ENCODE measurements at regions not wholly inside any gene's neighbourhood (a gene's known extent, or its start where the extent isn't known, plus 50 kb on each side); places are given as distances from the start of the nearest gene placed in this dataset.

DNA sequence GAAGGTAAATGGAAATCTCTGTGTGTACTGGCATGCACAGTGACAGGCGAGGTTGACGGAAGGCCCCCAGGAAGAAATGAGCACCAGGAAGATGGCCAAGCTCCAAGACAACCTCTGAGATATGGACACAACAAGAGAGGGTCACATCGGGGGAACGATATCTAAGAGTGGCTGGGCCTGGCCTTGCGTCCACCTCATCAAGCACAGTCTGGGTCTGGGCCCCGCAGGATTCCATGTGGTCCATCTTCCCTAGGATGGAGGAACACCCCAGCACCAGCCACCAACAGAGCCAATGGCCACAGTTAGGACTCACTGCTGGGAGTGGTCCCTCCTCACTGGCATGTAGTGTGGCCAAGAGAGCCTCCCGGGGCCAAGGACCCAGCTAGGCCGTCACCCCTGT lies 272.6 kb upstream of the AGTR2 start:
- Mint-ChIP-seq H3K27me3 (no peaks in the 10 kb centered on the region), H3K27ac (no peak overlapping the region), H3K36me3 (ENCODE audit: insufficient read depth) (peaks cover 24% of the 10 kb centered on the region), H3K4me1 (ENCODE audit: low read depth) (peaks cover 1% of the 10 kb centered on the region), H3K9me3 (ENCODE audit: low read depth) (peaks cover 13% of the 10 kb centered on the region), H3K4me3 (ENCODE audit: low read depth) (no peak overlapping the region)
- TF ChIP-seq, protein P1, sequence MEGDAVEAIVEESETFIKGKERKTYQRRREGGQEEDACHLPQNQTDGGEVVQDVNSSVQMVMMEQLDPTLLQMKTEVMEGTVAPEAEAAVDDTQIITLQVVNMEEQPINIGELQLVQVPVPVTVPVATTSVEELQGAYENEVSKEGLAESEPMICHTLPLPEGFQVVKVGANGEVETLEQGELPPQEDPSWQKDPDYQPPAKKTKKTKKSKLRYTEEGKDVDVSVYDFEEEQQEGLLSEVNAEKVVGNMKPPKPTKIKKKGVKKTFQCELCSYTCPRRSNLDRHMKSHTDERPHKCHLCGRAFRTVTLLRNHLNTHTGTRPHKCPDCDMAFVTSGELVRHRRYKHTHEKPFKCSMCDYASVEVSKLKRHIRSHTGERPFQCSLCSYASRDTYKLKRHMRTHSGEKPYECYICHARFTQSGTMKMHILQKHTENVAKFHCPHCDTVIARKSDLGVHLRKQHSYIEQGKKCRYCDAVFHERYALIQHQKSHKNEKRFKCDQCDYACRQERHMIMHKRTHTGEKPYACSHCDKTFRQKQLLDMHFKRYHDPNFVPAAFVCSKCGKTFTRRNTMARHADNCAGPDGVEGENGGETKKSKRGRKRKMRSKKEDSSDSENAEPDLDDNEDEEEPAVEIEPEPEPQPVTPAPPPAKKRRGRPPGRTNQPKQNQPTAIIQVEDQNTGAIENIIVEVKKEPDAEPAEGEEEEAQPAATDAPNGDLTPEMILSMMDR (IDR thresholded peaks at IDR 0.05; ENCODE audit: unreplicated experiment): no peak
- no peak for DNase-seq (ENCODE audit: low spot score, unreplicated experiment)

DNA sequence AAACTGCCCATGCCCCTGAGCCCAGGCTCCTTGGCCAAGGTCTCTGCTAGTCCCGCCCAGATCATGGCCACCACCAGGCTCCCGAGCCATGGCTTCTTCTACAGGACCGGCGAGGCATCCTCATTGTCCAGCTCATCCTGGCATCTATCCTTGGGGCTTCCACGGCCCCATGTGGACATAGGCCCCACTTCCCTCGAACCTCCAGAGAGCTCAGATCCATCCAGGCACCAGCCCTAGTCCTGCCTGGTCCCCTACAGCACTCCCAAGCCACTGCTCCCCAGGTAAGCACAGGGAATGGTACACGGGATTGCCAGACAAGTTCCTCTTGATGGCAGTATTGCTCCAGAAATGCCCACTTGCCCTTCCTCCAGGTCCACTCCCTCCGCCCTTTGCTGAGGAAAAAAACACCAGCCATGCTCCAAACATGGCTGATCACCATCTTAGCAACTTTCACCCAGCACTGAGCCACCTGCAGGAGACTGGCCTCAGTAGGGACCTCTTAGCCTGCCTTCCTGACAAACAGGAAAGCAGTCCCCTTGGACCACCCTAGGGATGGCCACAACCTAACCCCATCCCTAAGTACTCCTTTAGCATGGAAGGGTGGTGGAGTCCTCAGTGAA lies 272.1 kb upstream of the AGTR2 start:
- Mint-ChIP-seq H3K27me3 (no peaks in the 10 kb centered on the region), H3K27ac (no peak overlapping the region), H3K36me3 (ENCODE audit: insufficient read depth) (peaks cover 24% of the 10 kb centered on the region), H3K9me3 (ENCODE audit: low read depth) (peaks cover 8% of the 10 kb centered on the region), H3K4me1 (ENCODE audit: low read depth) (peaks cover 1% of the 10 kb centered on the region), H3K4me3 (ENCODE audit: low read depth) (no peak overlapping the region)
- TF ChIP-seq, protein P1 (IDR thresholded peaks at IDR 0.05; ENCODE audit: unreplicated experiment): peak; percentile 16
- no peak for DNase-seq (ENCODE audit: low spot score, unreplicated experiment)

GRCh38 chrX:115900425-115900824 lies 270.1 kb upstream of the AGTR2 start:
- Mint-ChIP-seq H3K4me1 (ENCODE audit: low read depth) (peaks cover 1% of the 10 kb centered on the region), H3K36me3 (ENCODE audit: insufficient read depth) (peaks cover 23% of the 10 kb centered on the region), H3K27me3 (no peaks in the 10 kb centered on the region), H3K9me3 (ENCODE audit: low read depth) (peaks cover 8% of the 10 kb centered on the region), H3K27ac (no peak overlapping the region), H3K4me3 (ENCODE audit: low read depth) (no peak overlapping the region)
- TF ChIP-seq, protein P1 (IDR thresholded peaks at IDR 0.05; ENCODE audit: unreplicated experiment): no peak
- no peak for DNase-seq (ENCODE audit: low spot score, unreplicated experiment)

DNA sequence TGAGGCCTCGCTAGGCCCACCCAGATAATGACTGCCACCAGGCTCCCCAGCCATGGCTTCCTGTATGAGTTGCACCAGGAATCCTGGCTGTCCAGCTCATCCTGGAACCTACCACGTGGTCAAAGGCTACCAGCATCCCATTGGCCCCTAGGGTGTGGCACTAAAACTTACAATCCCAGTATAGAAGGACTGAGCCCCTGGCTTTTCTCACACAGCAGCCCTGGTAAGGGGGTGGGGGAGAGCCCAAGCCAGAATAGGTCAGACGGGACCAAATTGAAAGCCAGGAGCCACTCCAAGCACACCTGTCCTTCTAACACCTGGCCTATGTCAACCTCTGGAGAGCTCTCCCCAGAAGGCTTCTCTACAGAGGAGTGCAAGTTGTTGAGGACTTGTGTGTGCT lies 269.3 kb upstream of the AGTR2 start:
- Mint-ChIP-seq H3K27me3 (no peaks in the 10 kb centered on the region), H3K9me3 (ENCODE audit: low read depth) (peaks cover 8% of the 10 kb centered on the region), H3K4me3 (ENCODE audit: low read depth) (no peak overlapping the region), H3K4me1 (ENCODE audit: low read depth) (peaks cover 1% of the 10 kb centered on the region), H3K27ac (no peak overlapping the region), H3K36me3 (ENCODE audit: insufficient read depth) (peaks cover 25% of the 10 kb centered on the region)
- TF ChIP-seq, protein P1 (IDR thresholded peaks at IDR 0.05; ENCODE audit: unreplicated experiment): no peak
- no peak for DNase-seq (ENCODE audit: low spot score, unreplicated experiment)

GRCh38 chrX:115902995-115903394 lies 267.5 kb upstream of the AGTR2 start:
- DNase-seq (ENCODE audit: low spot score, unreplicated experiment): no peak
- H3K27ac Mint-ChIP-seq: no peak overlapping the region
- no peak overlapping the region for H3K4me3 Mint-ChIP-seq (ENCODE audit: low read depth)

More at GRCh38 chrX:115902995-115903394, 267.5 kb upstream of the AGTR2 start:
- TF ChIP-seq, protein P1 (IDR thresholded peaks at IDR 0.05; ENCODE audit: unreplicated experiment): no peak
- no peaks in the 10 kb centered on the region for H3K27me3 Mint-ChIP-seq
- H3K36me3 Mint-ChIP-seq (ENCODE audit: insufficient read depth): peaks cover 25% of the 10 kb centered on the region
- peaks cover 4% of the 10 kb centered on the region for H3K9me3 Mint-ChIP-seq (ENCODE audit: low read depth)
- no peaks in the 10 kb centered on the region for H3K4me1 Mint-ChIP-seq (ENCODE audit: low read depth)

All from progenitor cell of endocrine pancreas (in vitro differentiated cells).